GM19193 (cell line): ENCODE measurements at regions not wholly inside any gene's neighbourhood (a gene's known extent, or its start where the extent isn't known, plus 50 kb on each side); places are given as distances from the start of the nearest gene placed in this dataset.

ENCODE experiments used
- POLR2A ChIP-seq: IDR thresholded peaks from 4 replicates; pipeline ENCODE4 v1.6.1; 2011; ENCODE audit not compliant: insufficient read depth, insufficient read length; ENCODE audit errors: extremely low read depth

- TF ChIP-seq POLR2A = no peak
These were observed 188.9 kb downstream of the BRD1 start for GRCh38 chr22:49638788-49639187.

GRCh38 chr22:49638001-49638400 lies 189.7 kb downstream of the BRD1 start:
- no peak for TF ChIP-seq POLR2A

DNA sequence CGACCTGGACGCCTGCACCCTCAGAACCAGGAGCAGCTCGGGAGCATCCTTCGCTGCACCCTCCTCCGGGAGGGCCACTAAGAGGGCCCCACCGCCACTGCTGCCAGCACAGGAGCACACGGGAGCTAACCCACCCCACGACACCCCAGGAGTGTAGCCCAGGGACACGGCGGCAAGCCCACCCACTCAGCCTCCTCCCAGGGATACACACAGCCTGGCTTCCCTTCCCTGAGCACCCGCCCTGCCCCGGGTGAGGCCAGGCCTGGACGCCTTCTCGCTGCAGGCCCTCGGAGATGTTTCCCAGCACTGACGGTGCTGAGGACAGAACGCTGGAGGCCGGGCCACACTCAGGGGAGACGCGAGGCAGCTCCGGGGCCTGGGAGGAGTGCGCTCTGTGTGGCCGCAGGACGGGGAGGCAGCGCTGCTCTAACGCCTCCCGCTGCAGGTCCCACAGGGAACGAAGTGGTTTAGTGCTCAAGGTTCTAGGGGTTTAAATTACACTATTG lies 190.4 kb downstream of the BRD1 start:
- no peak for TF ChIP-seq POLR2A

- no peak for TF ChIP-seq POLR2A
These were observed 191.0 kb downstream of the BRD1 start for GRCh38 chr22:49636649-49637048.

GRCh38 chr22:49636214-49636613 lies 191.5 kb downstream of the BRD1 start:
- TF ChIP-seq POLR2A = no peak

DNA sequence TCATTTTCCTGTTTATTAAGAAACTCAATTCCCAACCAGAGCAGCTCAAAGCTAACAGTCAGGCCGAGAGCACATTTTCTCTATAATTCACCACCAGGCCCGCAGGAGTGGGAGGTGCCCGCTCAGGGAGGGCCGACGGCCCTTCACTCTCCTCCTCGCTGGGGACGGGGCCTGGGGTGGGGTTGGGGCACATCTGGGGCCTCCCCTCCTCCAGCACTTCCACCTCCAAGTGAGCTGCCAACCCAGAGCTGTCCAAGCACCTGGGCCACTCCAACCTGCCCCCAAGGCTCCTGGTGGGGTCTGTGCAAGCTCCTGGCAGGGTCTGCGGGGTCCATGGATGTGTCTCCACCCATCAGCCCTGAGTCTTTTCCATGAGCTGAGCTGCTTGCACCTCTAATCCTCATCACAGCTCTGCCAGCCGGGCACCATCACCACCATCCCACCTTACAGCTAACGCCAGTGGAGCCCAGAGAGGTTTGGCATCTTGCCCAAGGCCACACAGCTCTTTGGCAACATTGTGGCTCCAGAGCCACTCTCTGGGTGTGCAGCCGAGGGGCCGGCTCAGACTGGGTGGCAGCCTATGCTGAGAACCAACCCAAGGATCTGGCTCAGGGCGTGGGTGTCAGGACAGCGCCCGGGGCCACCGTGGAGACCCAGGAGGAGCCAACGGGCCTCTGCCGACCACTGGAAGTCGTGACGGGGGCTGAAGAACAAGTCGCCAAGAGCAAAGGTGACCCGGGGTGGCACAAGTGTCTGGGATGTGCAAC lies 193.5 kb downstream of the BRD1 start:
- no peak for TF ChIP-seq POLR2A

- no peak for TF ChIP-seq POLR2A
These were observed 194.7 kb downstream of the BRD1 start for GRCh38 chr22:49633010-49633324.

DNA sequence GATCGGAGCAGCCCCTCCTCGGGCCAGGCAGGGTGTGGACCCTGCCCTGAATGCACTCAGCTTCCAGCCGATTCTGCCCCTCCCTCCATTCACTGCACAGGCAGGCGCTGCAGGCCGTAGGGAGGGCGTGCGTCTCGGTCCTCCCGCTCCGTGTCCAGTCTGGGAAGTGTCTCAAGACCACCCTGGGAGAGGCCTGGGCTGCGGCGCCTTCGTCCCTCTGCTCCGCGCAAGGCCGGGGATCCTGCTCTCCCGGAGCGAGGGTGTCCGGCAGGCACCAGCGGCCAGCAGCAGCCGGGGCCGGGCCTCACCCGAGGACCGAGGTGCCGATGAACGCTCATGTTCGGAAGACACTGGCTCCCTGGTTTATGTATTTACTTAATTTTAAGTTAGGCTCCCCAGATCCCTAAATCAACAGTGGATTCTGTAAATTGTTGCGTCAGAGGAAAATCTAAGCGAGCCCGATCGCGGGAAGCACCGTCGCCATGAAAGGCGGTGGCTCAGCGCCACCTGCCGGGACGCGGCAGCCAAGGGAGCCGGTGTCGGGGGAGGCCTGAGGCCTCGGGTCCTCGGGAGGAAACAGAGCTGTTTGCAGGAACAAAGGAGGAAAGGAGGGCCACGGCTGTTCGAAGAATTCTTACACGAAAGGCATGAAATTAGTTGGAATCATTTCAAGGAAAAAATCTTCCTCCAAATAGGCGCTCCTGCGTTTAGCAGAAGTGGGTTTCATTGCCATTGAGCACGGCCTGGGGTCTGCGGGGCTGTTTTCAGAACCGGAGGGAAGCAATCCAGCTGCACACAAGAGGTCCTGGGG lies 195.3 kb downstream of the BRD1 start:
- no peak for TF ChIP-seq POLR2A

DNA sequence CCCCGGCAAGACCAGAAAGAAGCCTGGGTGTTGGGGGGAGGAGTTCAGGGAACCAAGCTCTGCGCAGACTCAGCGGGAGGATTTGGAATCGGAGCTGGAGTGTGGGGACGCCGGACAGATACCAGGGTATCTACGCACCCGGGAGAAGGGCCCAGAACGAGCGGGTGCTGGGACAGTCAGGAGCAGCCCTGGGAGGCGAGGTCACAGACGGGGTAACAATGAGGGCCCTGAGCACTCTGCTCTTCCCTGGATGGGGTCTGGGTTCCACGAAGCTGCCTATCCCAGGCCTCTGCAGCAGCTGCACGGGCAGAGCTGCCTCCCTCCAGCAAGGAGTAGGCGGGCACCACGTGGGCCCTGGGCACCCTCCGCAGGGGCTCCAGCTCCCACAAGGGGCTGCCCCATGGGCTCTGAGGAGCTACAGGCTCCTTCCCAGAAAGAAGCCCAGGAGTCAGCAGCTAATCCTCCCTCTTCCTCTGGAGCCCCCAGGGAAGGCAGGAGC lies 197.2 kb downstream of the BRD1 start:
- TF ChIP-seq POLR2A = no peak

DNA sequence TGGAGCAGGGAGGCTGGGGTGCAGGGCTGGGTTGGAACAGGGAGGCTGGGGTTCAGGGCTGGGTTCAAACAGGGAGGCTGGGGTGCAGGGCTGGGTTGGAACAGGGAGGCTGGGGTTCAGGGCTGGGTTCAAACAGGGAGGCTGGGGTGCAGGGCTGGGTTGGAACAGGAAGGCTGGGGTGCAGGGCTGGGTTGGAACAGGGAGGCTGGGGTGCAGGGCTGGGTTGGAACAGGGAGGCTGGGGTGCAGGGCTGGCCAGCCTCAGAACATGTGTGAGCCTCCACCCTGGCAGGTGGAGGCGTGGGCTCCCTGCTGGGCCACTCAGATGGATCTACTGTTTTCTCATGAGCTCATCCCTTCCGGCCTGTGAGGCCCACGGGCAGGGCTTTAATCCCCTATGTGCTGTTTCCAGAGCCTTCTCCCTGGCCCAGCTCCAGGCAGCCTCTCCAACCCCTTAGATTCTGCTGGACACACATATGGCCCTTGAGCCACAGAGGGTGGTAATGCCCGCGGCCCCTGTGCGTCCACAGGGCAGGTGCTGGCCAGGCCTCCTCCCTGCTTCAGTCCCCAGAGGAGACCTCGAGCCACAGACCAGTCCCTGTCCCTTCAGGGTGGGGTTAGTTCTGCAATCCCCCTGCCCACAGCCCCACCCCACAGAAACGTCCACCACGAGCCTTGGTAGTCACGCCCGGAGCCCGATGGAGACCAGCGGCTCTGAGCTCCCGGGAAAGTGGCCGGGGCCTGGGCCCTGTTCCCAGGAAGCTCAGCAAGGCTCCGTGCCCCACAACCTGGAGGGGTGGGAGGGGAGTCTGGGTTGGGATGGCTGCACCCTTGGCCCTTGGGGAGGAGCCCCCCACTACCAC lies 197.9 kb downstream of the BRD1 start:
- TF ChIP-seq POLR2A = no peak

DNA sequence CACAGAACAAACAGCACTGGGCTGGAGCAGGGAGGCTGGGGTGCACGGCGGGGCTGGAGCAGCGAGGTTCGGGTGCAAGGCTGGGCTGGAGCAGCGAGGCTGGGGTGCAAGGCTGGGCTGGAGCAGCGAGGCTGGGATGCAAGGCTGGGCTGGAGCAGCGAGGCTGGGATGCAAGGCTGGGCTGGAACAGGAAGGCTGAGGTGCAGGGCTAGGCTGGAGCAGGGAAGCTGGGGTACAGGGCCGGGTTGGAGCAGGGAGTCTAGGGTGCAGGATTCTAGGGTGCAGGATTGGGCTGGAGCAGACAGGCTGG lies 198.5 kb downstream of the BRD1 start:
- TF ChIP-seq POLR2A = no peak

GRCh38 chr22:49628391-49629260 lies 199.0 kb downstream of the BRD1 start:
- no peak for TF ChIP-seq POLR2A

GRCh38 chr22:49627217-49628181 lies 200.2 kb downstream of the BRD1 start:
- TF ChIP-seq POLR2A = no peak
